H9 (cell line): ENCODE measurements at regions not wholly inside any gene's neighbourhood (a gene's known extent, or its start where the extent isn't known, plus 50 kb on each side); places are given as distances from the start of the nearest gene placed in this dataset.

Experiments used
- DNase-seq: peaks from one replicate; pipeline ENCODE4 v3.0.0-alpha.2; 2017
- H2AFZ ChIP-seq: one replicate; pipeline ENCODE4 v1.6.1; 2013; ENCODE audit warnings: mild to moderate bottlenecking, low read length, control low read depth, moderate library complexity
- H2AK5ac ChIP-seq: 2 replicates; pipeline ENCODE4 v1.6.1; 2013; ENCODE audit warnings: low read length, control low read depth, mixed read lengths; ENCODE audit not compliant: insufficient read length
- H2BK120ac ChIP-seq: one replicate; pipeline ENCODE4 v1.6.1; 2013; ENCODE audit warnings: low read depth, mild to moderate bottlenecking, low read length, control low read depth, inconsistent platforms; ENCODE audit not compliant: poor library complexity, severe bottlenecking
- H2BK12ac ChIP-seq: 2 replicates; pipeline ENCODE4 v1.6.1; 2013; ENCODE audit warnings: low read length, control low read depth, mixed read lengths, low read depth; ENCODE audit not compliant: insufficient read length
- H2BK15ac ChIP-seq: 2 replicates; pipeline ENCODE4 v1.6.1; 2013; ENCODE audit warnings: low read depth, low read length, control low read depth
- H2BK20ac ChIP-seq: one replicate; pipeline ENCODE4 v1.6.1; 2013; ENCODE audit warnings: low read depth, mild to moderate bottlenecking, low read length, control low read depth, inconsistent platforms; ENCODE audit not compliant: poor library complexity, severe bottlenecking
- H2BK5ac ChIP-seq: 2 replicates; pipeline ENCODE4 v1.6.1; 2013; ENCODE audit warnings: low read length, control low read depth, mixed read lengths; ENCODE audit not compliant: insufficient read length
- H3K14ac ChIP-seq: 2 replicates; pipeline ENCODE4 v1.6.1; 2013; ENCODE audit warnings: low read length, control low read depth; ENCODE audit not compliant: insufficient read depth
- H3K18ac ChIP-seq: 2 replicates; pipeline ENCODE4 v1.6.1; 2013; ENCODE audit warnings: low read depth, mild to moderate bottlenecking, mixed read lengths, low read length, control low read depth; ENCODE audit not compliant: insufficient read length
- H3K23ac ChIP-seq: 2 replicates; pipeline ENCODE4 v1.6.1; 2013; ENCODE audit warnings: low read length, control low read depth, mixed read lengths, low read depth; ENCODE audit not compliant: insufficient read length
- H3K23me2 ChIP-seq: 2 replicates; pipeline ENCODE4 v1.6.1; 2013; ENCODE audit warnings: low read depth, mild to moderate bottlenecking, mixed read lengths, low read length, control low read depth; ENCODE audit not compliant: insufficient read length, poor library complexity, severe bottlenecking
- H3K27ac ChIP-seq: 2 replicates; pipeline ENCODE4 v1.5.1; 2013; ENCODE audit warnings: low read length, control low read depth, mixed read lengths, low read depth; ENCODE audit not compliant: insufficient read length
- H3K27me3 ChIP-seq: 2 replicates; pipeline ENCODE4 v1.6.1; 2013; ENCODE audit warnings: low read length, control low read depth, inconsistent platforms; ENCODE audit not compliant: insufficient read depth
- H3K4ac ChIP-seq: 2 replicates; pipeline ENCODE4 v1.6.1; 2013; ENCODE audit warnings: low read depth, mild to moderate bottlenecking, control low read depth, inconsistent platforms, low read length, moderate library complexity
- H3K4me1 ChIP-seq: 2 replicates; pipeline ENCODE4 v1.6.1; 2013; ENCODE audit warnings: low read length, control low read depth, inconsistent platforms; ENCODE audit not compliant: insufficient read depth
- H3K4me2 ChIP-seq: 2 replicates; pipeline ENCODE4 v1.6.1; 2013; ENCODE audit warnings: low read length, control low read depth, mixed read lengths; ENCODE audit not compliant: insufficient read length, insufficient read depth
- H3K56ac ChIP-seq: 2 replicates; pipeline ENCODE4 v1.6.1; 2013; ENCODE audit warnings: low read depth, mild to moderate bottlenecking, mixed read lengths, low read length, control low read depth; ENCODE audit not compliant: insufficient read length
- H3K79me1 ChIP-seq: 2 replicates; pipeline ENCODE4 v1.6.1; 2013; ENCODE audit warnings: low read depth, mild to moderate bottlenecking, moderate library complexity, low read length, control low read depth, inconsistent platforms; ENCODE audit not compliant: insufficient read depth, poor library complexity, severe bottlenecking
- H3K79me2 ChIP-seq: 2 replicates; pipeline ENCODE4 v1.6.1; 2013; ENCODE audit warnings: low read length, control low read depth, inconsistent platforms; ENCODE audit not compliant: insufficient read depth
- H3K9ac ChIP-seq: 2 replicates; pipeline ENCODE4 v1.6.1; 2013; ENCODE audit warnings: low read length, control low read depth, mixed read lengths; ENCODE audit not compliant: insufficient read length; ENCODE audit errors: extremely low read depth
- H3K9me3 ChIP-seq: one replicate; pipeline ENCODE4 v1.6.1; 2013; ENCODE audit warnings: low read depth, low read length, inconsistent platforms; ENCODE audit not compliant: control insufficient read depth
- H3T11ph ChIP-seq: one replicate; pipeline ENCODE4 v1.6.1; 2013; ENCODE audit warnings: mild to moderate bottlenecking, low read length, control low read depth, inconsistent platforms
- H4K20me1 ChIP-seq: one replicate; pipeline ENCODE4 v1.6.1; 2013; ENCODE audit not compliant: control insufficient read depth, insufficient read length, insufficient read depth
- H4K5ac ChIP-seq: 2 replicates; pipeline ENCODE4 v1.6.1; 2013; ENCODE audit warnings: low read depth, mild to moderate bottlenecking, mixed read lengths, low read length, control low read depth; ENCODE audit not compliant: insufficient read length
- H4K8ac ChIP-seq: replicated peaks from 2 replicates; pipeline ENCODE4 v1.6.1; 2013; ENCODE audit warnings: low read length, control low read depth, mixed read lengths, low read depth; ENCODE audit not compliant: insufficient read length
- H4K91ac ChIP-seq: 2 replicates; pipeline ENCODE4 v1.6.1; 2013; ENCODE audit warnings: low read depth, mild to moderate bottlenecking, moderate library complexity, mixed read lengths, low read length, control low read depth; ENCODE audit not compliant: insufficient read length
- H3K27ac Mint-ChIP-seq, 3 experiments: 2 replicates in 2 of 3; 3 replicates in 1 of 3; pipeline ENCODE4 v1.8.0; 2020 to 2021; ENCODE audit warnings: mixed read lengths in 3 of 3, mild to moderate bottlenecking in 1 of 3, moderate library complexity in 1 of 3
- H3K27me3 Mint-ChIP-seq: 2 replicates; pipeline ENCODE4 v1.8.0; 2021; ENCODE audit warnings: low read depth, mild to moderate bottlenecking, moderate library complexity, mixed read lengths
- H3K36me3 Mint-ChIP-seq, 3 experiments: 2 replicates in 2 of 3; 3 replicates in 1 of 3; pipeline ENCODE4 v1.8.0; 2020 to 2021; ENCODE audit warnings: low read depth in 3 of 3, mixed read lengths in 3 of 3; ENCODE audit not compliant: insufficient read depth in 1 of 3
- H3K4me1 Mint-ChIP-seq, 2 experiments: 2 replicates each; pipeline ENCODE4 v1.8.0; 2020; ENCODE audit warnings: mixed read lengths in 2 of 2
- H3K4me3 Mint-ChIP-seq, 2 experiments: 2 replicates in 1 of 2; 3 replicates in 1 of 2; pipeline ENCODE4 v1.8.0; 2020 to 2021; ENCODE audit warnings: mild to moderate bottlenecking in 2 of 2, mixed read lengths in 2 of 2, moderate library complexity in 1 of 2
- H3K9me3 Mint-ChIP-seq, 2 experiments: 2 replicates in 1 of 2; 3 replicates in 1 of 2; pipeline ENCODE4 v1.8.0; 2020; ENCODE audit warnings: mild to moderate bottlenecking in 2 of 2, mixed read lengths in 2 of 2, moderate library complexity in 1 of 2
- WGBS: extraction: QIAGEN DNeasy Blood & Tissue Kit; methylation state at CpG from one replicate; pipeline ENCODE4 v1.1.7; 2013; ENCODE audit warnings: missing lambda C conversion rate, low lambda C conversion rate, mixed read lengths; ENCODE audit not compliant: insufficient read length; ENCODE audit errors: extremely low coverage; 5-methylcytosine and 5-hydroxymethylcytosine counted together
- TF ChIP-seq, protein P1 (sequence below): fragments of 200-600 bp; sonication (generic); conservative IDR thresholded peaks from 3 replicates; pipeline ENCODE4 v1.8.0; 2021; ENCODE audit warnings: antibody characterized with exemption, mild to moderate bottlenecking

DNA sequence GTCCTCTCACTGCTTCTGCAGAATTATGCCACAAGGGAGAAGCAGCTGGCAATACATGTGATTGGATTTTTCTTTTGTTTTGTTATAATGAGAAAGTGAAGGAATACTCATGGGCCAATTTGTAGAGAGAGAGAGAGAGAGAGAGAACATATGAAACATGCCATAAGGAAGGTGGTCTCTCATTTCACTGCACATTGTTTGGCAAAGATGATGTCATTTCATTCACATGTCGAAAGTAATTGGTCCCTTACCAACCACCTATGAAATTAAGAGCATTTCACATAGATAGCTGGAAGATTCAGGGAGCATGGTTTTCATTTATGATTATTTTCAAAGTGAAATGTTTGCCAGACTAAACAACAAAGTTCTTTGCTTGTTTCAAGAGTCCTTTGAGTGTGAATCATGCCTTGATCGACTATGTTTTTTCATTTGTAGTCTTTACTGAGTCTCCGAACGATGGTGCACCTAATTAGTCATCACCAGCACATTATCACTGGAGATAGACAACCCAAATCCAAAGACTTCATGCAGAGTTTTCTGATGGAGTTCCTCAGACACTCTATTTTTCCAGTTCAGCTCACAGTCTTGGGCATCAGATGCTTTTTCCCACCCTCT lies 130.1 kb upstream of the ZEB1 start:
- H4K5ac ChIP-seq = no peak overlapping the region
- WGBS = no CpG with 5 or more reads among the region's 4 CpGs

More for the DNA sequence above, 130.1 kb upstream of the ZEB1 start:
- no peaks in the 10 kb centered on the region for H3K9me3 ChIP-seq
- H3K9ac ChIP-seq = no peak overlapping the region
- H3K9me3 Mint-ChIP-seq = no peaks in the 10 kb centered on the region; a peak in 2 of 5 replicates
- no peak overlapping the region for H4K8ac ChIP-seq
- no peak overlapping the region for H3K4ac ChIP-seq
- H3K79me2 ChIP-seq = no peaks in the 10 kb centered on the region
- H3K27me3 ChIP-seq = no peaks in the 10 kb centered on the region
- no peak for DNase-seq
- H3K56ac ChIP-seq = no peak overlapping the region
- H3K4me1 Mint-ChIP-seq = peaks cover 2 to 5% of the 10 kb centered on the region in 2 experiments; a peak in 3 of 4 replicates
- no peaks in the 10 kb centered on the region; the same call in 1 of the 2 replicates for H3K4me1 ChIP-seq
- H2BK12ac ChIP-seq = no peak overlapping the region
- H3K27ac ChIP-seq = no peak overlapping the region
- H4K91ac ChIP-seq = no peak overlapping the region
- peak overlapping the region; percentile 11 for H3K18ac ChIP-seq
- no peaks in the 10 kb centered on the region; a peak in 1 of 7 replicates for H3K36me3 Mint-ChIP-seq
- H2AFZ ChIP-seq = no peak overlapping the region
- no peak overlapping the region for H3K4me2 ChIP-seq
- H3K23ac ChIP-seq = no peak overlapping the region
- H4K20me1 ChIP-seq = no peaks in the 10 kb centered on the region
- no peaks in the 10 kb centered on the region for H3K79me1 ChIP-seq
- H3T11ph ChIP-seq = no peak overlapping the region
- no peak overlapping the region for H3K14ac ChIP-seq
- no peak overlapping the region for H2BK20ac ChIP-seq
- TF ChIP-seq, protein P1, sequence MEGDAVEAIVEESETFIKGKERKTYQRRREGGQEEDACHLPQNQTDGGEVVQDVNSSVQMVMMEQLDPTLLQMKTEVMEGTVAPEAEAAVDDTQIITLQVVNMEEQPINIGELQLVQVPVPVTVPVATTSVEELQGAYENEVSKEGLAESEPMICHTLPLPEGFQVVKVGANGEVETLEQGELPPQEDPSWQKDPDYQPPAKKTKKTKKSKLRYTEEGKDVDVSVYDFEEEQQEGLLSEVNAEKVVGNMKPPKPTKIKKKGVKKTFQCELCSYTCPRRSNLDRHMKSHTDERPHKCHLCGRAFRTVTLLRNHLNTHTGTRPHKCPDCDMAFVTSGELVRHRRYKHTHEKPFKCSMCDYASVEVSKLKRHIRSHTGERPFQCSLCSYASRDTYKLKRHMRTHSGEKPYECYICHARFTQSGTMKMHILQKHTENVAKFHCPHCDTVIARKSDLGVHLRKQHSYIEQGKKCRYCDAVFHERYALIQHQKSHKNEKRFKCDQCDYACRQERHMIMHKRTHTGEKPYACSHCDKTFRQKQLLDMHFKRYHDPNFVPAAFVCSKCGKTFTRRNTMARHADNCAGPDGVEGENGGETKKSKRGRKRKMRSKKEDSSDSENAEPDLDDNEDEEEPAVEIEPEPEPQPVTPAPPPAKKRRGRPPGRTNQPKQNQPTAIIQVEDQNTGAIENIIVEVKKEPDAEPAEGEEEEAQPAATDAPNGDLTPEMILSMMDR = no peak
- H3K4me3 Mint-ChIP-seq = no peak overlapping the region
- peaks cover 1% of the 10 kb centered on the region; the same call in 1 of the 2 replicates for H3K27me3 Mint-ChIP-seq
- no peaks in the 10 kb centered on the region for H3K23me2 ChIP-seq
- H2BK120ac ChIP-seq = no peak overlapping the region
- no peak overlapping the region for H2BK15ac ChIP-seq
- H2BK5ac ChIP-seq = no peak overlapping the region
- no peak overlapping the region for H3K27ac Mint-ChIP-seq
- H2AK5ac ChIP-seq = no peak overlapping the region
